Lower leg skin (tissue), 3 donors: ENCODE measurements at regions not wholly inside any gene's neighbourhood (a gene's known extent, or its start where the extent isn't known, plus 50 kb on each side); places are given as distances from the start of the nearest gene placed in this dataset.

ENCODE experiments used
- POLR2A ChIP-seq, 2 donors: fragments of 450-650 bp; IDR thresholded peaks; one replicate each; pipeline ENCODE4 v1.6.1; 2016 to 2017; ENCODE audit warnings: antibody characterized with exemption in 2 of 2, mild to moderate bottlenecking in 1 of 2, moderate library complexity in 1 of 2
- TF ChIP-seq, protein P1 (sequence below), 3 donors: fragments of 450-650 bp; IDR thresholded peaks; one replicate each; pipeline ENCODE4 v1.5.1; 2016; ENCODE audit warnings: antibody characterized with exemption in 3 of 3, mild to moderate bottlenecking in 3 of 3, moderate library complexity in 2 of 3

DNA sequence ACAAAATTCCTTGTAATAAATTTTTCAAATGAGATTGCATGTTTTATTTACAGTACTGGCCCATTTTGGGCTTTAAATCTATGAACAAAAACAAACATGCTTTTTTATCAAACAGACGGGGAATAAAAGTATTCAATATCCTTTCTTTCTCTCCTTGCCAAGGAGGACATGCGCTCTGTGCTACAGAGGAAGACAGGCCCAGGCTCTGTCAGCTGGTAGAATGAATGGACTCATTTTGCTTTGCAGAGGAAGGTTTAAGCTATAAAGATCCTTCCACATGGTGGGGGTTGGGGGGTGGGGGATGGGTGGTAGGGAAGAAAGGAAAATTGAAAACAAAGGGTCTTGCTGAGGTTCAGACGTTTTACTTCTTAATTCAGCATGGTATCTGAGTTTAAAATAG is 575.6 kb downstream of the INSC start:
- TF ChIP-seq, protein P1, sequence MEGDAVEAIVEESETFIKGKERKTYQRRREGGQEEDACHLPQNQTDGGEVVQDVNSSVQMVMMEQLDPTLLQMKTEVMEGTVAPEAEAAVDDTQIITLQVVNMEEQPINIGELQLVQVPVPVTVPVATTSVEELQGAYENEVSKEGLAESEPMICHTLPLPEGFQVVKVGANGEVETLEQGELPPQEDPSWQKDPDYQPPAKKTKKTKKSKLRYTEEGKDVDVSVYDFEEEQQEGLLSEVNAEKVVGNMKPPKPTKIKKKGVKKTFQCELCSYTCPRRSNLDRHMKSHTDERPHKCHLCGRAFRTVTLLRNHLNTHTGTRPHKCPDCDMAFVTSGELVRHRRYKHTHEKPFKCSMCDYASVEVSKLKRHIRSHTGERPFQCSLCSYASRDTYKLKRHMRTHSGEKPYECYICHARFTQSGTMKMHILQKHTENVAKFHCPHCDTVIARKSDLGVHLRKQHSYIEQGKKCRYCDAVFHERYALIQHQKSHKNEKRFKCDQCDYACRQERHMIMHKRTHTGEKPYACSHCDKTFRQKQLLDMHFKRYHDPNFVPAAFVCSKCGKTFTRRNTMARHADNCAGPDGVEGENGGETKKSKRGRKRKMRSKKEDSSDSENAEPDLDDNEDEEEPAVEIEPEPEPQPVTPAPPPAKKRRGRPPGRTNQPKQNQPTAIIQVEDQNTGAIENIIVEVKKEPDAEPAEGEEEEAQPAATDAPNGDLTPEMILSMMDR (IDR thresholded peaks at IDR 0.05), result no peak
- TF ChIP-seq POLR2A (IDR thresholded peaks at IDR 0.05), result no peak
